ENCODE measurements at regions not wholly inside any gene's neighbourhood (a gene's known extent, or its start where the extent isn't known, plus 50 kb on each side); places are given as distances from the start of the nearest gene placed in this dataset.
"Not testable (repeated sequence)": the region's sequence is repeated elsewhere in the genome, so short reads cannot be mapped to it uniquely, and the experiment has no call there.

DNA sequence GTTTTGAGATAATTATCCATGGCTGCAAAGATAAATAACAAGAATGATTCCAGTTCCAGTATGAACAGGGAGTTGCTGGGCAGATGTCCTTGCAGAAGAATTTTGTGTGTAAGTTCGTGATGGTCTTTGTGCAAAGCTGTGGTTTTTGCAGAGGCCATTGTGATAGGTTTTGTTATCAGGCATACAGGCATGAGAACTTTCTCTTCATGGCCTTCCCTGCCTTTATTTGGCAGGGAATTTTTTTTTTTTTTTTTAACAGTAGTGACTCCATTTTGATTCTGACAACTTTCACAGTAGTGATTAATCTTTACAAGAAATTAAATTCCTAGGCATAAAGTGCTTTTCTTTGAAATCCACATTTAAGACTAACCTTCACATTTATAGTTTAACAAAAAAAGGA, 1999.5 kb upstream of the CDH6 start:
- TF ChIP-seq POLR2A (IDR thresholded peaks at IDR 0.05) = no peak
- TF ChIP-seq, protein P1, sequence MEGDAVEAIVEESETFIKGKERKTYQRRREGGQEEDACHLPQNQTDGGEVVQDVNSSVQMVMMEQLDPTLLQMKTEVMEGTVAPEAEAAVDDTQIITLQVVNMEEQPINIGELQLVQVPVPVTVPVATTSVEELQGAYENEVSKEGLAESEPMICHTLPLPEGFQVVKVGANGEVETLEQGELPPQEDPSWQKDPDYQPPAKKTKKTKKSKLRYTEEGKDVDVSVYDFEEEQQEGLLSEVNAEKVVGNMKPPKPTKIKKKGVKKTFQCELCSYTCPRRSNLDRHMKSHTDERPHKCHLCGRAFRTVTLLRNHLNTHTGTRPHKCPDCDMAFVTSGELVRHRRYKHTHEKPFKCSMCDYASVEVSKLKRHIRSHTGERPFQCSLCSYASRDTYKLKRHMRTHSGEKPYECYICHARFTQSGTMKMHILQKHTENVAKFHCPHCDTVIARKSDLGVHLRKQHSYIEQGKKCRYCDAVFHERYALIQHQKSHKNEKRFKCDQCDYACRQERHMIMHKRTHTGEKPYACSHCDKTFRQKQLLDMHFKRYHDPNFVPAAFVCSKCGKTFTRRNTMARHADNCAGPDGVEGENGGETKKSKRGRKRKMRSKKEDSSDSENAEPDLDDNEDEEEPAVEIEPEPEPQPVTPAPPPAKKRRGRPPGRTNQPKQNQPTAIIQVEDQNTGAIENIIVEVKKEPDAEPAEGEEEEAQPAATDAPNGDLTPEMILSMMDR (IDR thresholded peaks at IDR 0.05) = no peak
- Histone ChIP-seq H3K4me1 (no peaks in the 10 kb centered on the region), H3K27ac (no peak overlapping the region), H3K9me3 (no peaks in the 10 kb centered on the region), H3K27me3 (no peaks in the 10 kb centered on the region), H3K36me3 (ENCODE audit: low read depth, missing control alignments) (no peaks in the 10 kb centered on the region), H3K4me3 (no peak overlapping the region)
- intact Hi-C loops (cut with DNase I; ENCODE audit: low total_unique reads) = no loop called here
- DNase-seq = no peak
- 40 to 45% methylated on average over 1 of the region's 1 CpG for WGBS, 2 donors

DNA sequence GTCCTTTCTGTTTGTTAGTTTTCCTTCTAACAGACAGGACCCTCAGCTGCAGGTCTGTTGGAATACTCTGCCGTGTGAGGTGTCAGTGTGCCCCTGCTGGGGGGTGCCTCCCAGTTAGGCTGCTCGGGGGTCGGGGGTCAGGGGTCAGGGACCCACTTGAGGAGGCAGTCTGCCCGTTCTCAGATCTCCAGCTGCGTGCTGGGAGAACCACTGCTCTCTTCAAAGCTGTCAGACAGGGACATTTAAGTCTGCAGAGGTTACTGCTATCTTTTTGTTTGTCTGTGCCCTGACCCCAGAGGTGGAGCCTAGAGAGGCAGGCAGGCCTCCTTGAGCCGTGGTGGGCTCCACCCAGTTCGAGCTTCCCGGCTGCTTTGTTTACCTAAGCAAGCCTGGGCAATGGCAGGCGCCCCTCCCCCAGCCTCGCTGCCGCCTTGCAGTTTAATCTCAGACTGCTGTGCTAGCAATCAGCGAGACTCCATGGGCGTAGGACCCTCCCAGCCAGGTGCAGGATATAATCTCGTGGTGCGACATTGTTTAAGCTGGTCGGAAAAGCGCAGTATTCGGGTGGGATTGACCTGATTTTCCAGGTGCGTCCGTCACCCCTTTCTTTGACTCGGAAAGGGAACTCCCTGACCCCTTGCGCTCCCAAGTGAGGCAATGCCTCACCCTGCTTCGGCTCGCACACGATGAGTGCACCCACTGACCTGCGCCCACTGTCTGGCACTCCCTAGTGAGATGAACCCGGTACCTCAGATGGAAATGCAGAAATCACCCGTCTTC, 2002.0 kb upstream of the CDH6 start:
- H3K36me3 ChIP-seq (ENCODE audit: low read depth, missing control alignments); H3K27me3 ChIP-seq; intact Hi-C loops (cut with DNase I; ENCODE audit: low total_unique reads); H3K9me3 ChIP-seq; H3K4me3 ChIP-seq; DNase-seq; H3K27ac ChIP-seq; H3K4me1 ChIP-seq: not testable (repeated sequence)
- 79 to 80% methylated on average over 9 to 27 of the region's 28 CpGs for WGBS, 2 donors

- not testable (repeated sequence) for DNase-seq; H3K36me3 ChIP-seq (ENCODE audit: low read depth, missing control alignments)
- 83 to 85% methylated on average over 1 of the region's 1 CpG for WGBS, 2 donors
Measured at GRCh38 chr5:29190398-29190797, 2003.1 kb upstream of the CDH6 start.

DNA sequence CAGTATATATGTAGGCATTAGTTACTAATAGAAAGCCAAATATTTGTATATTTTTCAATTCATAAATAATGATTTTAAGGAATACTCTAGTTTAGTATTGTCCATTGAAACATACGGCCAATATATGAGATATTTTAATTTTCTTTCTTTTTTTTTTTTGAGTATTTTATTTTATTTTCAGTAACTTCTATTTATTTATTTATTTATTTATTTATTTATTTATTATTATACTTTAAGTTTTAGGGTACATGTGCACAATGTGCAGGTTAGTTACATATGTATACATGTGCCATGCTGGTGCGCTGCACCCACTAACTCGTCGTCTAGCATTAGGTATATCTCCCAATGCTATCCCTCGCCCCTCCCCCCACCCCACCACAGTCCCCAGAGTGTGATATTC, 2007.1 kb upstream of the CDH6 start:
- H3K27ac ChIP-seq; intact Hi-C loops (cut with DNase I; ENCODE audit: low total_unique reads); H3K4me3 ChIP-seq; H3K36me3 ChIP-seq (ENCODE audit: low read depth, missing control alignments); DNase-seq; H3K27me3 ChIP-seq; H3K9me3 ChIP-seq; H3K4me1 ChIP-seq: not testable (repeated sequence)
- 89 to 90% methylated on average over 4 to 5 of the region's 5 CpGs for WGBS, 2 donors

More at GRCh38 chr5:29190398-29190797, 2003.1 kb upstream of the CDH6 start:
- intact Hi-C loops (cut with DNase I; ENCODE audit: low total_unique reads); H3K27ac ChIP-seq; H3K9me3 ChIP-seq; H3K27me3 ChIP-seq; H3K4me1 ChIP-seq; H3K4me3 ChIP-seq: not testable (repeated sequence)

- no peaks in the 10 kb centered on the region for H3K36me3 ChIP-seq (ENCODE audit: low read depth, missing control alignments)
- DNase-seq = no peak
- H3K27me3 ChIP-seq = no peaks in the 10 kb centered on the region
- TF ChIP-seq, protein P1 (IDR thresholded peaks at IDR 0.05) = no peak
- no peak for TF ChIP-seq POLR2A (IDR thresholded peaks at IDR 0.05)
- H3K4me1 ChIP-seq = no peaks in the 10 kb centered on the region
- H3K27ac ChIP-seq = no peak overlapping the region
- intact Hi-C loops (cut with DNase I; ENCODE audit: low total_unique reads) = no loop called here
- no peaks in the 10 kb centered on the region for H3K9me3 ChIP-seq
- WGBS, 2 donors = 92% methylated on average over 1 of the region's 1 CpG
- H3K4me3 ChIP-seq = no peak overlapping the region
Measured at GRCh38 chr5:29185558-29185957, 2007.9 kb upstream of the CDH6 start.

- Histone ChIP-seq H3K27ac (no peak overlapping the region), H3K27me3 (no peaks in the 10 kb centered on the region), H3K36me3 (ENCODE audit: low read depth, missing control alignments) (no peaks in the 10 kb centered on the region), H3K4me1 (no peaks in the 10 kb centered on the region), H3K9me3 (no peaks in the 10 kb centered on the region), H3K4me3 (no peak overlapping the region)
- WGBS, 2 donors = 82% methylated on average over 1 of the region's 1 CpG
- no peak for TF ChIP-seq POLR2A (IDR thresholded peaks at IDR 0.05)
- TF ChIP-seq, protein P1 (IDR thresholded peaks at IDR 0.05) = no peak
- DNase-seq = no peak
- intact Hi-C loops (cut with DNase I; ENCODE audit: low total_unique reads) = no loop called here
Measured at GRCh38 chr5:29175774-29176173, 2017.7 kb upstream of the CDH6 start.

All from testis (tissue), 2 donors.